DOHH2 (cell line): ENCODE measurements at regions not wholly inside any gene's neighbourhood (a gene's known extent, or its start where the extent isn't known, plus 50 kb on each side); places are given as distances from the start of the nearest gene placed in this dataset.

Source experiments
- H3F3A ChIP-seq: fragments of 200-600 bp; sonication (generic), shearing (Covaris generic); 2 replicates; pipeline ENCODE4 v1.6.0; 2016; ENCODE audit warnings: antibody characterized with exemption, mild to moderate bottlenecking; ENCODE audit not compliant: control insufficient read depth, insufficient read depth
- H3K27ac ChIP-seq: fragments of 200-600 bp; sonication (generic); 2 replicates; pipeline ENCODE4 v1.5.1; 2014; ENCODE audit warnings: low read depth, mild to moderate bottlenecking, low read length, moderate library complexity
- H3K27me3 ChIP-seq: fragments of 200-600 bp; sonication (generic); 2 replicates; pipeline ENCODE4 v1.6.1; 2014; ENCODE audit warnings: mild to moderate bottlenecking, low read length, mixed read lengths; ENCODE audit not compliant: control insufficient read depth
- H3K36me3 ChIP-seq: fragments of 200-600 bp; sonication (generic); 2 replicates; pipeline ENCODE4 v1.6.1; 2014; ENCODE audit warnings: mild to moderate bottlenecking, low read length, moderate library complexity, mixed read lengths; ENCODE audit not compliant: control insufficient read depth
- H3K4me1 ChIP-seq: fragments of 200-600 bp; sonication (generic); 2 replicates; pipeline ENCODE4 v1.6.1; 2014; ENCODE audit warnings: mild to moderate bottlenecking, low read length, mixed read lengths; ENCODE audit not compliant: control insufficient read depth
- H3K4me2 ChIP-seq: fragments of 200-600 bp; sonication (generic); 2 replicates; pipeline ENCODE4 v1.6.0; 2014; ENCODE audit warnings: mild to moderate bottlenecking, low read length, moderate library complexity
- H3K4me3 ChIP-seq: fragments of 200-600 bp; sonication (generic); 2 replicates; pipeline ENCODE4 v1.5.1; 2014; ENCODE audit warnings: mild to moderate bottlenecking, low read length, mixed read lengths
- H3K79me2 ChIP-seq: fragments of 200-600 bp; sonication (generic); 2 replicates; pipeline ENCODE4 v1.6.1; 2014; ENCODE audit warnings: mild to moderate bottlenecking, low read length, mixed read lengths; ENCODE audit not compliant: control insufficient read depth
- H3K9me2 ChIP-seq: fragments of 200-600 bp; sonication (generic); replicated peaks from 2 replicates; pipeline ENCODE4 v1.6.1; 2014; ENCODE audit warnings: mild to moderate bottlenecking, low read length, mixed read lengths; ENCODE audit not compliant: control insufficient read depth
- H3K9me3 ChIP-seq: fragments of 200-600 bp; sonication (generic); 2 replicates; pipeline ENCODE4 v1.6.1; 2014; ENCODE audit warnings: antibody characterized with exemption, low read length, mixed read lengths; ENCODE audit not compliant: control insufficient read depth, insufficient read depth
- H4K20me1 ChIP-seq: fragments of 200-600 bp; sonication (generic); 2 replicates; pipeline ENCODE4 v1.6.0; 2014; ENCODE audit warnings: low read depth, mild to moderate bottlenecking, antibody characterized with exemption, low read length, moderate library complexity; ENCODE audit not compliant: control insufficient read depth, insufficient read depth
- EZH2phosphoT487 ChIP-seq: fragments of 200-600 bp; sonication (generic); IDR thresholded peaks from 2 replicates; pipeline ENCODE4 v1.6.1; 2017; ENCODE audit warnings: borderline replicate concordance, mild to moderate bottlenecking, antibody characterized with exemption, low read length, moderate library complexity, mixed read lengths
- TF ChIP-seq, protein P1 (sequence below): fragments of 200-600 bp; sonication (generic); IDR thresholded peaks from one replicate; pipeline ENCODE4 v1.5.1; 2014; ENCODE audit warnings: antibody characterized with exemption, mild to moderate bottlenecking, low read depth, low read length; ENCODE audit not compliant: poor library complexity, severe bottlenecking

DNA sequence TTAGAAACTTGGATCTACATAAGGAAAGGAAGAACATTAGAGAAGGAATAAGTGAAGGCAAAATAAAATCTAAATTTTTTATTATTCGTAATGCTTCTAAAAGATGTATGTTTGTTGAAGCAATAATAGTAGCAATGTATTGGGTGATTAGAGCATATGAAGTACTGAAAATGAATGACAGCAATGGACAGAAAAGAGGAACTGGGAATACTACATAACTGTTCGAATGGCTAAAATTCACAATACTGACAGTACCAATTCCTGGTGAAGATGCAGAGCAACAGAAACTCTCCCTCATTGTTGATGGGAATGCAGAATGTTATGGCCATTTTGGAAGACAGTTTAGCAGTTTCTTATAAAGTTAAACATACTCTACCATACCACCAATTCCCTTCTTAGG lies 177.3 kb upstream of the SPEF2 start:
- H3K79me2 ChIP-seq = no peaks in the 10 kb centered on the region
- H3K36me3 ChIP-seq = no peaks in the 10 kb centered on the region
- H3K9me2 ChIP-seq = no peaks in the 10 kb centered on the region
- no peak overlapping the region for H3K4me2 ChIP-seq
- no peak for TF ChIP-seq EZH2phosphoT487
- TF ChIP-seq, protein P1, sequence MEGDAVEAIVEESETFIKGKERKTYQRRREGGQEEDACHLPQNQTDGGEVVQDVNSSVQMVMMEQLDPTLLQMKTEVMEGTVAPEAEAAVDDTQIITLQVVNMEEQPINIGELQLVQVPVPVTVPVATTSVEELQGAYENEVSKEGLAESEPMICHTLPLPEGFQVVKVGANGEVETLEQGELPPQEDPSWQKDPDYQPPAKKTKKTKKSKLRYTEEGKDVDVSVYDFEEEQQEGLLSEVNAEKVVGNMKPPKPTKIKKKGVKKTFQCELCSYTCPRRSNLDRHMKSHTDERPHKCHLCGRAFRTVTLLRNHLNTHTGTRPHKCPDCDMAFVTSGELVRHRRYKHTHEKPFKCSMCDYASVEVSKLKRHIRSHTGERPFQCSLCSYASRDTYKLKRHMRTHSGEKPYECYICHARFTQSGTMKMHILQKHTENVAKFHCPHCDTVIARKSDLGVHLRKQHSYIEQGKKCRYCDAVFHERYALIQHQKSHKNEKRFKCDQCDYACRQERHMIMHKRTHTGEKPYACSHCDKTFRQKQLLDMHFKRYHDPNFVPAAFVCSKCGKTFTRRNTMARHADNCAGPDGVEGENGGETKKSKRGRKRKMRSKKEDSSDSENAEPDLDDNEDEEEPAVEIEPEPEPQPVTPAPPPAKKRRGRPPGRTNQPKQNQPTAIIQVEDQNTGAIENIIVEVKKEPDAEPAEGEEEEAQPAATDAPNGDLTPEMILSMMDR = no peak
- no peak overlapping the region for H3K4me3 ChIP-seq
- H3K27me3 ChIP-seq = 0 out of 2 replicates have a peak, but pooled peaks cover 2% of the 10 kb centered on the region
- H3F3A ChIP-seq = no peaks in the 10 kb centered on the region
- H3K27ac ChIP-seq = no peak overlapping the region
- no peaks in the 10 kb centered on the region for H3K9me3 ChIP-seq
- H3K4me1 ChIP-seq = no peaks in the 10 kb centered on the region
- no peaks in the 10 kb centered on the region for H4K20me1 ChIP-seq

DNA sequence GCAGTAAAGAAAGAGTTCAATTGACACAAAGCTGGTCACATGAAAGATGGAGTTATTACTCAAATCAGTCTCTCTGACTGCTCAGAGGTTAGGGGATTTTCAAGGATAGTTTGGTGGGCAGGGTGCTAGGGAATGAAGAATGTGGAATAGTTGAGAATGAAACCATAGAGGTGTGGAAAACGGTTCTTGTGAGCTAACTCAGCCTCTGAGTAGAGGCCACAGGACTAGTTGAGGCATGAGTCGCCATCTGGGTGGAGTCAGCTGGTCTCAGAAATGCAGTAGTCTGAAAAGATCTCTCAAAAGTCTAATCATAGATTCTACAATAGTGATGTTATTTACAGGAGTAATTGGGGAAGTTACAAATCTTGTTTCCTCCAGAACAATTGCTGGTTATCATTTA lies 178.9 kb upstream of the SPEF2 start:
- no peaks in the 10 kb centered on the region for H4K20me1 ChIP-seq
- no peaks in the 10 kb centered on the region for H3K36me3 ChIP-seq
- TF ChIP-seq, protein P1 = no peak
- no peak for TF ChIP-seq EZH2phosphoT487
- no peaks in the 10 kb centered on the region for H3K9me3 ChIP-seq
- no peaks in the 10 kb centered on the region for H3F3A ChIP-seq
- H3K9me2 ChIP-seq = no peaks in the 10 kb centered on the region
- no peaks in the 10 kb centered on the region for H3K4me1 ChIP-seq
- no peak overlapping the region for H3K27ac ChIP-seq
- no peak overlapping the region for H3K4me2 ChIP-seq
- H3K4me3 ChIP-seq = no peak overlapping the region
- H3K27me3 ChIP-seq = 0 out of 2 replicates have a peak, but pooled peaks cover 2% of the 10 kb centered on the region
- no peaks in the 10 kb centered on the region for H3K79me2 ChIP-seq

GRCh38 chr5:35438288-35438687 lies 179.4 kb upstream of the SPEF2 start:
- Histone ChIP-seq H3K9me2 (no peaks in the 10 kb centered on the region), H3F3A (no peaks in the 10 kb centered on the region), H3K4me3 (no peak overlapping the region), H3K9me3 (no peaks in the 10 kb centered on the region), H3K27ac (no peak overlapping the region), H4K20me1 (no peaks in the 10 kb centered on the region), H3K27me3 (0 out of 2 replicates have a peak, but pooled peaks cover 2% of the 10 kb centered on the region), H3K4me1 (no peaks in the 10 kb centered on the region), H3K79me2 (no peaks in the 10 kb centered on the region), H3K36me3 (no peaks in the 10 kb centered on the region), H3K4me2 (no peak overlapping the region)
- TF ChIP-seq, protein P1 = no peak
- no peak for TF ChIP-seq EZH2phosphoT487
